T47D (cell line): ENCODE measurements at regions not wholly inside any gene's neighbourhood (a gene's known extent, or its start where the extent isn't known, plus 50 kb on each side); places are given as distances from the start of the nearest gene placed in this dataset.
A peak's percentile ranks its signal among the peaks of the same experiment; 100 is the strongest.
"Not testable (repeated sequence)": the region's sequence is repeated elsewhere in the genome, so short reads cannot be mapped to it uniquely, and the experiment has no call there.

ENCODE experiments used
- DNase-seq, 2 experiments: peaks; one replicate each; pipeline versions ENCODE4 v3.0.0 to v3.0.0-alpha.2; 2011 to 2012; ENCODE audit warnings: low read depth in 1 of 2, low spot score in 1 of 2
- JUND ChIP-seq: IDR thresholded peaks from 2 replicates; pipeline ENCODE4 v1.6.1; 2012; ENCODE audit warnings: low read depth
- in situ Hi-C: cut with HindIII; loops from 2 replicates; pipeline ENCODE4 v1.10.0; 2016; ENCODE audit warnings: low sequenced_read_pairs, low pct_unique_long_range_greater_than_20kb

- in situ Hi-C loops: no loop called here
- DNase-seq: no peak
- no peak for TF ChIP-seq JUND
Observed at GRCh38 chr11:93902921-93903320, 52.5 kb upstream of the VSTM5 start.

- in situ Hi-C loops: no loop called here
- peak in 1 of 2 experiments; percentile 43 for DNase-seq
- TF ChIP-seq JUND: no peak
Observed at GRCh38 chr11:93903989-93904388, 53.6 kb upstream of the VSTM5 start.

GRCh38 chr11:93904716-93905115, 54.3 kb upstream of the VSTM5 start:
- in situ Hi-C loops: no loop called here
- TF ChIP-seq JUND: no peak

GRCh38 chr11:93905384-93905783, 55.0 kb upstream of the VSTM5 start:
- DNase-seq: no peak
- TF ChIP-seq JUND: no peak
- in situ Hi-C loops: no loop called here

More at GRCh38 chr11:93904716-93905115, 54.3 kb upstream of the VSTM5 start:
- no peak for DNase-seq

GRCh38 chr11:93906486-93906885, 56.1 kb upstream of the VSTM5 start:
- no peak for DNase-seq
- in situ Hi-C loops: no loop called here
- no peak for TF ChIP-seq JUND

- no peak for TF ChIP-seq JUND
- no peak for DNase-seq
- in situ Hi-C loops: no loop called here
Observed at GRCh38 chr11:93907901-93908300, 57.5 kb upstream of the VSTM5 start.

- in situ Hi-C loops: no loop called here
- TF ChIP-seq JUND: no peak
- peak; percentile 12 to 53 for DNase-seq
Observed at GRCh38 chr11:93908689-93909088, 58.3 kb upstream of the VSTM5 start.

GRCh38 chr11:93917673-93918072, 67.3 kb upstream of the VSTM5 start:
- no peak for TF ChIP-seq JUND
- in situ Hi-C loops: no loop called here
- DNase-seq: no peak

- TF ChIP-seq JUND: no peak
- peak; percentile 72 to 88 for DNase-seq
- in situ Hi-C loops: no loop called here
Observed at GRCh38 chr11:93921695-93922468, 71.5 kb upstream of the VSTM5 start.

- TF ChIP-seq JUND: no peak
- no peak for DNase-seq
- in situ Hi-C loops: no loop called here
Observed at GRCh38 chr11:93922830-93923229, 72.4 kb upstream of the VSTM5 start.

- in situ Hi-C loops, DNase-seq: not testable (repeated sequence)
Observed at GRCh38 chr11:93926099-93926498, 75.7 kb upstream of the VSTM5 start.

- no peak for DNase-seq
- TF ChIP-seq JUND: no peak
- in situ Hi-C loops: no loop called here
Observed at GRCh38 chr11:93929407-93929806, 79.0 kb upstream of the VSTM5 start.

GRCh38 chr11:93933230-93933629, 82.8 kb upstream of the VSTM5 start:
- in situ Hi-C loops: no loop called here
- TF ChIP-seq JUND: no peak
- DNase-seq: no peak

GRCh38 chr11:93935826-93936225, 85.3 kb upstream of the HEPHL1 start:
- DNase-seq: peak in 1 of 2 experiments; percentile 49
- in situ Hi-C loops: no loop called here
- TF ChIP-seq JUND: no peak
